NCI-H2081 (cell line): ENCODE measurements at regions not wholly inside any gene's neighbourhood (a gene's known extent, or its start where the extent isn't known, plus 50 kb on each side); places are given as distances from the start of the nearest gene placed in this dataset.
A peak's percentile ranks its signal among the peaks of the same experiment; 100 is the strongest.

Experiments
- DNase-seq, 2 experiments: peaks; one replicate each; lab custom pipeline; 2025; lab: John Stamatoyannopoulos, UW

DNA sequence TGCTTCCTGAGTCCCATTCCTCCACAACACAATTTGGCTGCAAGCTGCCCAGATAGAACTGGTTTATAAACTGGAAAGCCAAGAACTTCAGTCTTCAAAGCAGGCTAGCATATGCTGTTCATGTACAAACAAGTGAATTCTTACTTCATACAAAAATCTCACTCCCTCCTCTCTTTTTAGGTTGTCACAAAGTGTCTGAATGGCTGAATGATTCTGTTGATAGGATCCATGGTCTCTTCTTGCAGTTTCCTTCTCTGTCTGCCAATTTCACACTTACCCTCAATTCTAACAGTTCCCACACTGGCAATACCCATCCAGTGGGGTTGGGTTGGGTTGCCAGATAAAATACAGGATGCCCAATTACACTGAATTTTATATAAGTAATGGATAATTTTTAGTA, 363.5 kb downstream of the DEPDC1B start:
- no peak for DNase-seq

- no peak for DNase-seq
Observed at GRCh38 chr5:60335913-60336312, 364.1 kb downstream of the DEPDC1B start.

DNA sequence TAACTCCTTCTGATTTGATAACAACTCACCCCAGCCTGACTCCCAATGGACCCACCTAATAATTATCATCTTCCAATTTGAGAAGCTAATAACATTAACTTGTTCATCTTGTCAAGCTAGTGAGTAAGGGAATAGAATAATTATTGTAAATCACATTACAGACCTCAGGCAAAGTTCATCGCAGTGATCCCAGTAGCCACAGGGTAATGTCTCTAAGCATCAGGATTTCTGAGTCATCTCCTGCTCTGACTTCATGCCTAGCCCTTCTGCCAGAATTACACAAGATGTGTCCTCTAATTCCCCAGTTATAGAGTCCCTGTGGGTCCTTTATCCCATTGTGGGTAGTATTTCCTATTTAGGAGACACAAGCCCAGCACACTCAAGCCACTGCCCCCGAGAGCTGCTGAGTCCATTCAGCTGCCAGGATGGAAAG, 365.7 kb downstream of the DEPDC1B start:
- DNase-seq = no peak

GRCh38 chr5:60333005-60333571, 366.9 kb downstream of the DEPDC1B start:
- no peak for DNase-seq

DNA sequence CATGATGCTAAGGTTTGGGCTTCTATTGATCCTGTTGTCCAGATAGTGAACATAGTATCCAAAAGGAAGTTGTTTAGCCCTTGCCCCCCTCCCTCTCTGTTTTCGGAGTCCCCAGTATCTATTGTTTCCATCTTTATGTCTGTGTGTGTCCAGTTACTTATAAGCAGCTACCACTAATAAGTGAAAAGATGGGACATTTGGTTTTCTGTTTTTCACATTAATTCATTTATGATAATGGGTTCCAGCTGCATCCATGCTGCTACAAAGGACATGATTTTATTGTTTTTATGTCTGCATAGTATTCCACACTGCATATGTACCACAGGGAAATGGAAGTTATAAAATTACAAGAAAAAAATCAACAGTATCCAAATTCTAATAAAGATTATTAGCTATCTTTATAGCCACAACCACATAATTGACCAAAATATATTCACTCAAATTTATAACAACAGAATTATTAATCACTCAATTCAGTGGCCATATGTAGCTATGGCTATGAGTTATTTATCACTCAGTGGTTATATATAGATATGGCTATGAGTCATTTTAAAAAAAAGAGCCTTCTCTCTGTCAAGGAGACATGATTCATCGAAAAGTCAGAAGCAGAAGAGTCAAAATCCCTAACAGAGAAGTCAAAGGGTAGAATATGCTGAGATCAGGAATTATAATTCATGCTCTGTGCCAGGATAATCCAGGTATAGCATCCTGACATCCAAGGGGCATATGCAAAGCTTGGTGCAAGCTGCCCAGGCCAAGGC, 367.5 kb downstream of the DEPDC1B start:
- no peak for DNase-seq

- no peak for DNase-seq
Observed at GRCh38 chr5:60330236-60330635, 369.7 kb downstream of the DEPDC1B start.

- DNase-seq = no peak
Observed at GRCh38 chr5:60325870-60326269, 374.1 kb downstream of the DEPDC1B start.

DNA sequence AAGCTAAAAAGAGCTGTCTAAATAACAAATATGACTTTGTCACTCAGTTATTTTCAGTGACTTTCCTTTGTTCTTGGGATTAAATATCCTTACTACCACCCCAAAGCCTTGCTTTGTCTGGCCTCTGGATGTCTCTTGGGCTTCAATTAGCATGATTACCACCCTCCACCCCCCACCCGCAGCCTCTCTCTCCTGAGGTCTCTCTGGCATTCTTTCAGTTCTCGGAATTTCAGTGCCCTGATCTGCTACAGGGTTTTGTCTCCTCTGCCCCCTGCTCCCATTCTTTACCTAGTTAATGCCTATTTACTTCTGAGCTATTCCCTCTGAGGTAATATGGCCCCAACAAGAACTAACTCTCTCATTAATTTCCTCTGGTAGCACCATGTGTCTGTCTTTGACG, 376.4 kb downstream of the DEPDC1B start:
- DNase-seq = no peak

- DNase-seq = no peak
Observed at GRCh38 chr5:60312098-60312497, 387.9 kb downstream of the DEPDC1B start.

DNA sequence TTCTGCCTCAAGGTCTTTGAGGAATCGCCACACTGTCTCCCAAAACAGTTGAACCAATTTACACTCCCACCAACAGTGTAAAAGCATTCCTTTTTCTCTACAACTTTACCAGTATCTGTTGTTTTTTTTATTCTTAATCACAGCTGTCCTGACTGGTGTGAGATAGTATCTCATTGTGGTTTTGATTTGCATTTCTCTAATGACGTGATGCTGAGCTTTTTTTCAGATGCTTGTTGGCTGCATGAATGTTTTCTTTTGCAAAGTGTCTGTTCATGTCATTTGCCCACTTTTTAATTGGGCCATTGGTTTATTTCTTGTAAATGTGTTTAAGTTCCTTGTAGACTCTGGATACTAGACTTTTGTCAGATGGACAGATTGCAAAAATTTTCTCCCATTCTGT, 400.0 kb downstream of the DEPDC1B start:
- DNase-seq = no peak

DNA sequence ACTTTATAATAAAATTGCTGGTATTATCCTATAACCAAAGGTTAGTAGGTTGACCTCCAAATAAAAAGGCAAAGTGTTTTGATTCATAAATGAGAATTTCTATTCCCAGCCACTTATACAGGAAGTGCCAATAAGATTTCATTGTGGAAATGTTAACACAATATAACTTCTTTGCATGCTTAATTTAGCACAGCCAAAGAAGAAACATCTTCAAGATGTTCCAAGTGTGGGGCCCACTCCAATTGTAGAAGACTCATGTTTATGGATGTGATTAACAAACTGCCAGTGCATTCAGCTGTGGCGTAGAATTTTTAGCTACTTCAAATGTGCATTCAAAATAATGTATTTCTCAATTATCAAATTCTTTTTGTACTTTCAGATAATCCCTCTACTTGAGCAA, 402.3 kb downstream of the DEPDC1B start:
- no peak for DNase-seq

GRCh38 chr5:60295423-60295822, 401.9 kb upstream of the PDE4D start:
- no peak for DNase-seq

DNA sequence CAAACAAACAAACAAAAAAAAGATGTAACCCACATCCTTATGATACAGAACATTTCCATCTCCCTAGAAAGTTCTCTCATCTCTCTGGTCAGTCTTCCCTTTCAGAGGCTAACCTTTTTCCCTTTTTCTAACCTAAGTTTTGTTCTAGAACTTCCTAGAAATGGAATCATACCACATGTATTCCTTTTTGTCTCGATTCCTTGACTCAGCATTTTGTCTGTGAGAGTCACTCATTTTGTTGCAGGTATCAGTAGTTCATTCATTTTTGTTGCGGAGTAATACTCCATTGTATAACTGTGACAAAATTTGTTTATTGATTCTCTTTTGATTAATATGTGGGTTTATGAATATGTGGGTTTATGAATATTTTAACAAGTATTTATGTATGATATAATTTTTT, 400.0 kb upstream of the PDE4D start:
- no peak for DNase-seq

GRCh38 chr5:60287174-60287771, 393.7 kb upstream of the PDE4D start:
- DNase-seq = peak; percentile 50 to 66

GRCh38 chr5:60285910-60286309, 392.4 kb upstream of the PDE4D start:
- no peak for DNase-seq

GRCh38 chr5:60280943-60281342, 387.4 kb upstream of the PDE4D start:
- DNase-seq = no peak

DNA sequence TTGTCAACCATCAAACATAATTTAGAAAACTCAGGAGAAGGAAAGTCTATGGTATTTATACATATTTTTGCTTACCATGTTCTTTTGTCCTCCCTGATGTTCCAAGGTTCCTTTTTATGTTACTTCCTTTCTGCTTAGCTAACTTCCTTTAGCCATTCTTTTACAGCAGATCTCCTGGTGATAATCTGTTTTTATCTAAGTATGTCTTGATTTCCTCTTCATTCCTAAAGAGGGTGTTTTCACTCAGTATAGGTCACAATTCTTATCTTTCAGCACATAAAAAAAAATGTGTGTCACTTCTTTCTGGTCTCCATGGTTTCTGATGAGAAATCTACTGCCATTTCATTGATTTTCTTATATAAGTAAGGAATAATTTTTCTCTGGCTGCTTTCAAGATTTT, 384.4 kb upstream of the PDE4D start:
- no peak for DNase-seq

DNA sequence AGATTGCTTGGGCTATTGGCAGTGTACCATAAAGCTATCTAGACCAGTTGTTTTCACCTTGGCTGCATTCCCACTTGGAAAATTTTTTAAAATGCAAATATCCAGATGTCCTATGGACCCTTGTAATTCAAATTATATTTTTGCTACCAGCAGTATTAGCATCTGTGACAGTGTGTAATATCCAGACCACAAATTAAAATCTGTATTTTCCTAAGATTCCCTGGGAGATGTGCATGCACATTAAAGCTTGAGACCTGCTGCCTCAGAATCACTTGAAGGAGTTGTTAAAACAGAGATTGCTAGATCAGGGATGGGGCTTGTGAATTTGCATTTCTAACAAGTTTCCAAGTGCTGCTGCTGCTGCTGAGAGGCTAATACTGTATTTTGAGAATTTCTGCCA, 381.2 kb upstream of the PDE4D start:
- DNase-seq = no peak

- DNase-seq = no peak
Observed at GRCh38 chr5:60271517-60271916, 378.0 kb upstream of the PDE4D start.

GRCh38 chr5:60267907-60268306, 374.4 kb upstream of the PDE4D start:
- no peak for DNase-seq

- DNase-seq = no peak
Observed at GRCh38 chr5:60263346-60263745, 369.8 kb upstream of the PDE4D start.

GRCh38 chr5:60262576-60263295, 369.2 kb upstream of the PDE4D start:
- no peak for DNase-seq

- no peak for DNase-seq
Observed at GRCh38 chr5:60261732-60262131, 368.2 kb upstream of the PDE4D start.
